Kidney epithelial cell (primary cell): ENCODE measurements at regions not wholly inside any gene's neighbourhood (a gene's known extent, or its start where the extent isn't known, plus 50 kb on each side); places are given as distances from the start of the nearest gene placed in this dataset.

Source experiments
- DNase-seq: peaks from one replicate; pipeline ENCODE4 v3.0.0-alpha.2; 2010; ENCODE audit warnings: low read depth
- H3K27me3 ChIP-seq: 2 replicates; pipeline ENCODE4 v1.6.0; 2011; ENCODE audit warnings: low read length; ENCODE audit not compliant: control insufficient read depth, insufficient read depth
- H3K36me3 ChIP-seq: 2 replicates; pipeline ENCODE4 v1.5.1; 2011; ENCODE audit warnings: low read length; ENCODE audit not compliant: control insufficient read depth, insufficient read depth
- H3K4me3 ChIP-seq: 2 replicates; pipeline ENCODE4 v1.5.1; 2011; ENCODE audit warnings: low read depth, mild to moderate bottlenecking, control low read depth, low read length
- CTCF ChIP-seq: IDR thresholded peaks from 2 replicates; pipeline ENCODE4 v1.5.1; 2011; ENCODE audit warnings: mild to moderate bottlenecking, moderate library complexity, low read length, control low read depth, inconsistent platforms; ENCODE audit not compliant: insufficient read depth, poor library complexity, severe bottlenecking

GRCh38 chr4:144294211-144294610, 153.7 kb upstream of the GYPA start:
- Histone ChIP-seq H3K27me3 (no peaks in the 10 kb centered on the region), H3K4me3 (no peak overlapping the region), H3K36me3 (no peaks in the 10 kb centered on the region)
- no peak for TF ChIP-seq CTCF
- no peak for DNase-seq

- DNase-seq: no peak
- TF ChIP-seq CTCF: no peak
- no peaks in the 10 kb centered on the region for H3K36me3 ChIP-seq
- no peaks in the 10 kb centered on the region for H3K27me3 ChIP-seq
- H3K4me3 ChIP-seq: no peak overlapping the region
These were observed 154.9 kb upstream of the GYPA start for GRCh38 chr4:144295286-144295995.

GRCh38 chr4:144296941-144297340, 156.4 kb upstream of the GYPA start:
- no peak for DNase-seq
- H3K27me3 ChIP-seq: no peaks in the 10 kb centered on the region
- TF ChIP-seq CTCF: no peak
- H3K36me3 ChIP-seq: no peaks in the 10 kb centered on the region
- H3K4me3 ChIP-seq: no peak overlapping the region

GRCh38 chr4:144298519-144298918, 158.0 kb upstream of the GYPA start:
- Histone ChIP-seq H3K27me3 (no peaks in the 10 kb centered on the region), H3K4me3 (no peak overlapping the region), H3K36me3 (no peaks in the 10 kb centered on the region)
- DNase-seq: no peak
- TF ChIP-seq CTCF: no peak

- Histone ChIP-seq H3K4me3 (no peak overlapping the region), H3K27me3 (no peaks in the 10 kb centered on the region), H3K36me3 (no peaks in the 10 kb centered on the region)
- TF ChIP-seq CTCF: no peak
- no peak for DNase-seq
These were observed 160.1 kb upstream of the GYPA start for GRCh38 chr4:144300616-144301015.
